ENCODE measurements at regions not wholly inside any gene's neighbourhood (a gene's known extent, or its start where the extent isn't known, plus 50 kb on each side); places are given as distances from the start of the nearest gene placed in this dataset.

DNA sequence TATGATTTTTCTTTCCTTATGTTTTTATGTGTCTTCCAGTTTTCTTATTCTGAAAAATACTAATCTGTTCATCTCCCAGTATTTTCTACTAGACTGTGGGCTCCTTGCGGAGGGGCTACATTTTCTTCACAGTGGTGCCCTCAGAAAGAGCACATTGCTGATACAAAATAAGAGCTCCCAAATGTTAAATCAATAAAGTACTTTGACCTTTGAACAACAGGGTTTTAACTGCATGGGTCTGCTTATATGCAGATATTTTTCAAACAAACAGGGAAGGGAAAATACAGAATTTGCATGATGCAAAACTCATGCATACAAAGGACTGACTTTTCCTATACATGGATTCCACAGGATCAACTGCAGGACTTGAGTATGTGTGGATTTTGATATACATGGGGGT is 79.9 kb upstream of the ACO1 start:
- TF ChIP-seq EZH2 (IDR thresholded peaks at IDR 0.05; ENCODE audit: borderline replicate concordance, low read depth, low read length) (no peak), EP400 (IDR thresholded peaks at IDR 0.05) (no peak), ZMIZ1 (IDR thresholded peaks at IDR 0.05; ENCODE audit: low read depth in 2 of 2, low read length in 2 of 2) (no peak), ZEB2 (IDR thresholded peaks at IDR 0.05) (no peak), PHF8 (IDR thresholded peaks at IDR 0.05; ENCODE audit: borderline replicate concordance, low read length) (no peak), NKRF (IDR thresholded peaks at IDR 0.05; ENCODE audit: borderline replicate concordance) (no peak), BRF1 (IDR thresholded peaks at IDR 0.05; ENCODE audit: borderline replicate concordance, extremely low read depth, insufficient read length) (no peak), NCOA4 (IDR thresholded peaks at IDR 0.05; ENCODE audit: partially characterized antibody) (no peak)

All from K562 (cell line).